22Rv1 (cell line): ENCODE measurements at regions not wholly inside any gene's neighbourhood (a gene's known extent, or its start where the extent isn't known, plus 50 kb on each side); places are given as distances from the start of the nearest gene placed in this dataset.

Experiments
- ZFX ChIP-seq: fragments of 450-650 bp; IDR thresholded peaks from 2 replicates; pipeline ENCODE4 v1.6.1; 2017; ENCODE audit warnings: antibody characterized with exemption, borderline replicate concordance
- TF ChIP-seq, protein P1 (sequence below): fragments of 450-650 bp; IDR thresholded peaks from 2 replicates; pipeline ENCODE4 v1.5.1; 2017; ENCODE audit warnings: mild to moderate bottlenecking

- TF ChIP-seq, protein P1, sequence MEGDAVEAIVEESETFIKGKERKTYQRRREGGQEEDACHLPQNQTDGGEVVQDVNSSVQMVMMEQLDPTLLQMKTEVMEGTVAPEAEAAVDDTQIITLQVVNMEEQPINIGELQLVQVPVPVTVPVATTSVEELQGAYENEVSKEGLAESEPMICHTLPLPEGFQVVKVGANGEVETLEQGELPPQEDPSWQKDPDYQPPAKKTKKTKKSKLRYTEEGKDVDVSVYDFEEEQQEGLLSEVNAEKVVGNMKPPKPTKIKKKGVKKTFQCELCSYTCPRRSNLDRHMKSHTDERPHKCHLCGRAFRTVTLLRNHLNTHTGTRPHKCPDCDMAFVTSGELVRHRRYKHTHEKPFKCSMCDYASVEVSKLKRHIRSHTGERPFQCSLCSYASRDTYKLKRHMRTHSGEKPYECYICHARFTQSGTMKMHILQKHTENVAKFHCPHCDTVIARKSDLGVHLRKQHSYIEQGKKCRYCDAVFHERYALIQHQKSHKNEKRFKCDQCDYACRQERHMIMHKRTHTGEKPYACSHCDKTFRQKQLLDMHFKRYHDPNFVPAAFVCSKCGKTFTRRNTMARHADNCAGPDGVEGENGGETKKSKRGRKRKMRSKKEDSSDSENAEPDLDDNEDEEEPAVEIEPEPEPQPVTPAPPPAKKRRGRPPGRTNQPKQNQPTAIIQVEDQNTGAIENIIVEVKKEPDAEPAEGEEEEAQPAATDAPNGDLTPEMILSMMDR, result no peak
- no peak for TF ChIP-seq ZFX
Observed at GRCh38 chr12:13487326-13487725, 290.8 kb downstream of the EMP1 start.
